ENCODE measurements at regions not wholly inside any gene's neighbourhood (a gene's known extent, or its start where the extent isn't known, plus 50 kb on each side); places are given as distances from the start of the nearest gene placed in this dataset.

DNA sequence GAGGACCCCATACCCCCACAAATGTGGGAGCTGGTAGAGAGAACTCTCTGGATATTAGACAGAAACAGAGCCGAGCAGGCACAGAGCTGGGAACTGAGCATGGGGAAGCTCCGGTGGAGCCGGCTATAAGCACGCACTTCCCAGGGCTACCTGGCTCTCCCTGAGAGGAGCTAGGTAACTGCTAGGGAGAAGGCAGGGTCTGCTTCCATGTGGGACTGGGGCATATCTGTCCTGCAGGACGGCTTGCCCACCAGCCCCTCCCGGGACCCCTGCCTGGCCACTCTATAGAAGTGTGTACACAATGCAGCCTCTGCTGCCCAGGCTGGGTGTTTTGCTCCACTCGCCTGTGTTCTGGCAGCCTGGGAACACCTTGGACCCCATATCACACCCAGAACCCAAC, 1537.0 kb upstream of the CDH9 start:
- no peak overlapping the region for H3K4me3 ChIP-seq
- DNase-seq (ENCODE audit: low spot score): no peak
- 93% methylated on average over 7 of the region's 7 CpGs for WGBS
- no peaks in the 10 kb centered on the region for H3K9me3 ChIP-seq
- no peak overlapping the region for H3K27ac ChIP-seq
- no peaks in the 10 kb centered on the region for H3K36me3 ChIP-seq
- H3K4me1 ChIP-seq (replicated peaks): no peaks in the 10 kb centered on the region
- TF ChIP-seq, protein P1, sequence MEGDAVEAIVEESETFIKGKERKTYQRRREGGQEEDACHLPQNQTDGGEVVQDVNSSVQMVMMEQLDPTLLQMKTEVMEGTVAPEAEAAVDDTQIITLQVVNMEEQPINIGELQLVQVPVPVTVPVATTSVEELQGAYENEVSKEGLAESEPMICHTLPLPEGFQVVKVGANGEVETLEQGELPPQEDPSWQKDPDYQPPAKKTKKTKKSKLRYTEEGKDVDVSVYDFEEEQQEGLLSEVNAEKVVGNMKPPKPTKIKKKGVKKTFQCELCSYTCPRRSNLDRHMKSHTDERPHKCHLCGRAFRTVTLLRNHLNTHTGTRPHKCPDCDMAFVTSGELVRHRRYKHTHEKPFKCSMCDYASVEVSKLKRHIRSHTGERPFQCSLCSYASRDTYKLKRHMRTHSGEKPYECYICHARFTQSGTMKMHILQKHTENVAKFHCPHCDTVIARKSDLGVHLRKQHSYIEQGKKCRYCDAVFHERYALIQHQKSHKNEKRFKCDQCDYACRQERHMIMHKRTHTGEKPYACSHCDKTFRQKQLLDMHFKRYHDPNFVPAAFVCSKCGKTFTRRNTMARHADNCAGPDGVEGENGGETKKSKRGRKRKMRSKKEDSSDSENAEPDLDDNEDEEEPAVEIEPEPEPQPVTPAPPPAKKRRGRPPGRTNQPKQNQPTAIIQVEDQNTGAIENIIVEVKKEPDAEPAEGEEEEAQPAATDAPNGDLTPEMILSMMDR (IDR thresholded peaks at IDR 0.05): no peak
- TF ChIP-seq POLR2A (IDR thresholded peaks at IDR 0.05) (no peak), POLR2AphosphoS5 (IDR thresholded peaks at IDR 0.05) (no peak)
- no peaks in the 10 kb centered on the region for H3K27me3 ChIP-seq (replicated peaks; ENCODE audit: insufficient read depth)
- intact Hi-C loops (cut with DNase I): no loop called here

DNA sequence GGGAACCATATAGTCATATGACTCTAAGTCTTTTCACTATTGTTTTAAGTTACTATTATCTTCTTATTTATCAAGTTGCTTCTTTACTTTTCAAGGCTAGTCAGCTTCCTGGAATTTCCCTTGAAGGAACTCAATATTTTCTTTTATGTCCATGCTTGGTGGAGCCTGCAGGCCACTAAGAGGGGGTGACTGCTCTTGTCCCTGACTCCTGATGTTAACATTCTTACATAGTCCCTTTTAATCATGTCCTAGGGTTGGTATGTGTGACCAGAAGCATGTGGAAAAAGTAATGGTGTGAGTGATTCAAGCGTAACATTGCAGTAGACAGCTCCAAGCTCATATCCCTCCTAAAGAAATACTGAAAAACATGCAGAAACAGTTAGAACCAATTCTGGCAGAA, 1536.2 kb upstream of the CDH9 start:
- Histone ChIP-seq H3K27ac (no peak overlapping the region), H3K36me3 (no peaks in the 10 kb centered on the region), H3K4me3 (no peak overlapping the region), H3K27me3 (replicated peaks; ENCODE audit: insufficient read depth) (no peaks in the 10 kb centered on the region), H3K4me1 (replicated peaks) (no peaks in the 10 kb centered on the region), H3K9me3 (no peaks in the 10 kb centered on the region)
- intact Hi-C loops (cut with DNase I): no loop called here
- TF ChIP-seq POLR2A (IDR thresholded peaks at IDR 0.05) (no peak), POLR2AphosphoS5 (IDR thresholded peaks at IDR 0.05) (no peak)
- TF ChIP-seq, protein P1 (IDR thresholded peaks at IDR 0.05): no peak
- WGBS: 95% methylated on average over 1 of the region's 1 CpG
- no peak for DNase-seq (ENCODE audit: low spot score)

DNA sequence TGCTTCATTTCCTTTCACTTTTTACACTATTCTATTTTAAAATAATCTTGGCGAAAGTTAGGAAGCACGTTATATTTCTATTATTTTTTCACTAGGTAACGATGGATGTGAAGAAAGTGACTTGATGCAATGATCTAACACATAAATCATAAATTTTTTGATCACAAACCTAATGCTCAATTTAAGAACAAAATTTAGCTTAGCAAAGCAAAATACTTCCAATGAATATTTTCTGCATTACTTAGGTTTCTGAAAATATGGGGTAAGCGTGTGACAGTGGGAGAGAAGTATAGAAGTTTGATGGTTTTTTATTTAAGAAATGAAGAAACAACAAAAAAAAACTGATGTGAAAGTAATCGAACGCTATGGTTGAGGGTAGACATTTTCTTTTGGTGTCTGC, 1528.7 kb upstream of the CDH9 start:
- Histone ChIP-seq H3K36me3 (no peaks in the 10 kb centered on the region), H3K4me3 (no peak overlapping the region), H3K27ac (no peak overlapping the region), H3K4me1 (replicated peaks) (no peaks in the 10 kb centered on the region), H3K27me3 (replicated peaks; ENCODE audit: insufficient read depth) (no peaks in the 10 kb centered on the region), H3K9me3 (no peaks in the 10 kb centered on the region)
- TF ChIP-seq POLR2A (IDR thresholded peaks at IDR 0.05) (no peak), POLR2AphosphoS5 (IDR thresholded peaks at IDR 0.05) (no peak)
- TF ChIP-seq, protein P1 (IDR thresholded peaks at IDR 0.05): no peak
- intact Hi-C loops (cut with DNase I): no loop called here
- 91% methylated on average over 6 of the region's 6 CpGs for WGBS
- DNase-seq (ENCODE audit: low spot score): no peak

DNA sequence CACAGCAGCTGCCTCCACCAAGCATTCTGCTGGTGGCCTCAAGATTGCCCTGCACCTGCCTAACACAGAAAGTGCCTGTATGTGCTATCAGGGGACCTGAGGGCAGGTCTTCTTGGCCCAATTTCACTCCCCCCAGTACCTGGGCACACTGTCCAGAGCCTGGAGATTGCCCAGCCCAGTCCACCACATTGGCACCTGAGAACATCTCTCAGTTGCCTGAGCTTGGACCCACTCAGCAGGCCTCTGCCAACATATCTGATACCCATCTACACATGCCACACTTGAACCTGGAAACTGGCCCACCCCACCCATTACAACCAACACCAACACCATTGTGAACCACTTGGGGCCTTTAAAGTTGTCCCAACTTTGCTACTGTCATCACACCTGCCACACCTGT, 1523.1 kb upstream of the CDH9 start:
- H3K36me3 ChIP-seq: no peaks in the 10 kb centered on the region
- no peaks in the 10 kb centered on the region for H3K4me1 ChIP-seq (replicated peaks)
- H3K27me3 ChIP-seq (replicated peaks; ENCODE audit: insufficient read depth): no peaks in the 10 kb centered on the region
- H3K9me3 ChIP-seq: no peaks in the 10 kb centered on the region
- no peak for DNase-seq (ENCODE audit: low spot score)
- no peak for TF ChIP-seq POLR2AphosphoS5 (IDR thresholded peaks at IDR 0.05)
- TF ChIP-seq, protein P1 (IDR thresholded peaks at IDR 0.05): no peak
- no peak for TF ChIP-seq POLR2A (IDR thresholded peaks at IDR 0.05)
- H3K27ac ChIP-seq: no peak overlapping the region
- intact Hi-C loops (cut with DNase I): no loop called here
- no peak overlapping the region for H3K4me3 ChIP-seq

DNA sequence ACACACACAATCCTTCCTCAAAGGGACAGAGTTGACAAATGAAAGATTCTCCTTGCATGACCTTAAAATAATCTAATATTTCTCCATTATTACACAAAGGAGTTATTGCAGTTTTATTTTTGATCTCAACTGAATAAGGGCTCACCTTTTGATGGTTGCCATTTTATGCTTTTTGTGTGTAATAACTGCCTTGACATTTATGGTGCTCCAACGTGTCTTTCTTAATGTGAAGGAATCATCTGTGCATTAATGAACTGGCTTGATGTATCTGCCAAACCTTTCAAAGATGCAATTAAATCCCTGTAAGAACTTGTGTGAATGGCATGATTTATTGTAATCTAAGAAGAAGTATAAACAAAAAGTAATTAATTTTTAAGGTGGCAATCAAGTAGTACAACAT, 1519.8 kb upstream of the CDH9 start:
- H3K4me3 ChIP-seq: no peak overlapping the region
- H3K27ac ChIP-seq: no peak overlapping the region
- H3K27me3 ChIP-seq (replicated peaks; ENCODE audit: insufficient read depth): no peaks in the 10 kb centered on the region
- DNase-seq (ENCODE audit: low spot score): no peak
- H3K36me3 ChIP-seq: no peaks in the 10 kb centered on the region
- TF ChIP-seq POLR2A (IDR thresholded peaks at IDR 0.05) (no peak), POLR2AphosphoS5 (IDR thresholded peaks at IDR 0.05) (no peak)
- TF ChIP-seq, protein P1 (IDR thresholded peaks at IDR 0.05): no peak
- WGBS: 18% methylated on average over 1 of the region's 1 CpG
- intact Hi-C loops (cut with DNase I): no loop called here
- H3K4me1 ChIP-seq (replicated peaks): no peaks in the 10 kb centered on the region
- H3K9me3 ChIP-seq: no peaks in the 10 kb centered on the region

All from prostate gland (tissue), 2 donors.